HepG2 (cell line): ENCODE measurements at regions not wholly inside any gene's neighbourhood (a gene's known extent, or its start where the extent isn't known, plus 50 kb on each side); places are given as distances from the start of the nearest gene placed in this dataset.

ENCODE experiments used
- ATAC-seq: fragments of 200-7000 bp; cut with Tn5 transposase; 3 replicates; pipeline ENCODE4 v1.9.1; 2020; ENCODE audit warnings: mild to moderate bottlenecking, moderate library complexity
- BruUV-seq: library from RNA; stranded (reverse); fragments of 400-500 nt; replicated peaks from 2 replicates; lab custom pipeline; 2021; lab: Mats Ljungman, UMichigan
- CTCF ChIA-PET: fragments of 300-600 bp; formaldehyde crosslinking; extraction: SDS; loops from one replicate; lab custom pipeline; 2021; ENCODE audit warnings: low total read pairs, inconsistent platforms, low intra/inter-chr PET ratio; lab: Yijun Ruan, JAX
- POLR2A ChIA-PET: fragments of 350-600 bp; sonication (Branson Sonifier 250); formaldehyde crosslinking; loops from one replicate; lab custom pipeline; 2020; ENCODE audit warnings: antibody characterized with exemption, inconsistent platforms; lab: Yijun Ruan, JAX
- DNase-seq: peaks from one replicate; pipeline ENCODE4 v3.0.0-alpha.2; 2015; ENCODE audit warnings: low spot score
- FAIRE-seq: peaks from 3 replicates; lab custom pipeline; 2011; peaks lifted over from hg19 to GRCh38; lab: Jason Lieb, UNC
- H2AFZ ChIP-seq: one replicate; pipeline ENCODE4 v1.6.1; 2011; ENCODE audit warnings: low read length, inconsistent platforms
- H3K27ac ChIP-seq: fragments of 300-600 bp; 3 replicates; pipeline ENCODE4 v1.8.0; 2011; ENCODE audit warnings: mixed run types, mild to moderate bottlenecking, mixed read lengths, low read length, inconsistent platforms; ENCODE audit not compliant: insufficient read depth; ENCODE audit errors: extremely low read length
- H3K27me3 ChIP-seq, 2 experiments: fragments of 200-600 bp in 1 of 2; 2 replicates in 1 of 2; 3 replicates in 1 of 2; pipeline versions ENCODE4 v1.6.0 to v1.8.0; 2011; ENCODE audit warnings: low read length in 2 of 2, mild to moderate bottlenecking in 2 of 2, moderate library complexity in 2 of 2, inconsistent platforms in 1 of 2; ENCODE audit not compliant: insufficient read depth in 2 of 2, control insufficient read depth in 1 of 2
- H3K36me3 ChIP-seq, 2 experiments: fragments of 200-600 bp in 1 of 2; replicated peaks in 1 of 2; 2 replicates in 1 of 2; 3 replicates in 1 of 2; pipeline versions ENCODE4 v1.5.1 to v1.8.0; 2011; ENCODE audit warnings: low read length in 2 of 2, inconsistent platforms in 1 of 2; ENCODE audit not compliant: insufficient read depth in 2 of 2, control insufficient read depth in 1 of 2
- H3K4me1 ChIP-seq: 2 replicates; pipeline ENCODE4 v1.5.1; 2012; ENCODE audit warnings: low read length, inconsistent platforms; ENCODE audit not compliant: insufficient read depth
- H3K4me2 ChIP-seq: 2 replicates; pipeline ENCODE4 v1.6.0; 2011; ENCODE audit warnings: low read depth, low read length, inconsistent platforms
- H3K4me3 ChIP-seq, 3 experiments: fragments of 200-600 bp in 1 of 3; sonication (generic), shearing (Covaris generic) in 1 of 3; replicated peaks in 1 of 3; 2 replicates each; pipeline ENCODE4 v1.5.1; 2011 to 2016; ENCODE audit warnings: low read length in 3 of 3, inconsistent platforms in 2 of 3, low read depth in 2 of 3, mild to moderate bottlenecking in 2 of 3, control low read depth in 1 of 3, mixed read lengths in 1 of 3; ENCODE audit not compliant: insufficient read depth in 1 of 3
- H3K79me2 ChIP-seq: one replicate; pipeline ENCODE4 v1.6.1; 2011; ENCODE audit warnings: low read length, inconsistent platforms; ENCODE audit not compliant: insufficient read depth
- H3K9ac ChIP-seq: 2 replicates; pipeline ENCODE4 v1.6.0; 2011; ENCODE audit warnings: mild to moderate bottlenecking, low read depth, low read length, inconsistent platforms; ENCODE audit not compliant: insufficient read depth
- H3K9me3 ChIP-seq: 2 replicates; pipeline ENCODE4 v1.5.1; 2012; ENCODE audit warnings: mild to moderate bottlenecking, low read length
- H4K20me1 ChIP-seq: 2 replicates; pipeline ENCODE4 v1.6.0; 2011; ENCODE audit warnings: inconsistent platforms, mild to moderate bottlenecking, low read length, moderate library complexity; ENCODE audit not compliant: insufficient read depth
- FOXP1 ChIP-seq, 2 experiments: fragments of 450-650 bp in 1 of 2; IDR thresholded peaks; 2 replicates each; pipeline ENCODE4 v1.6.1; 2017 to 2018; ENCODE audit warnings: antibody characterized with exemption in 1 of 2
- GTF3A ChIP-seq: sonication (generic); formaldehyde crosslinking; conservative IDR thresholded peaks from 2 replicates; pipeline ENCODE4 v1.4.0; 2020; ENCODE audit warnings: mild to moderate bottlenecking, missing genetic modification reagents
- HMG20B ChIP-seq: conservative IDR thresholded peaks from 2 replicates; pipeline ENCODE4 v1.6.1; 2016; ENCODE audit warnings: missing genetic modification reagents, missing compliant biosample characterization
- HNRNPH1 ChIP-seq: fragments of 200-400 bp; formaldehyde crosslinking; optimal IDR thresholded peaks from 2 replicates; pipeline ENCODE3; 2017; ENCODE audit warnings: mild to moderate bottlenecking, low read depth, low read length
- KDM6A ChIP-seq: IDR thresholded peaks from 2 replicates; pipeline ENCODE4 v1.6.1; 2016; ENCODE audit warnings: low read depth
- KLF11 ChIP-seq: IDR thresholded peaks from 2 replicates; pipeline ENCODE4 v1.6.1; 2016; ENCODE audit warnings: missing compliant biosample characterization
- MATR3 ChIP-seq: sonication (generic); formaldehyde crosslinking; IDR thresholded peaks from 2 replicates; pipeline ENCODE4 v1.4.0; 2020; ENCODE audit warnings: missing genetic modification reagents
- ONECUT2 ChIP-seq: sonication (generic); formaldehyde crosslinking; IDR thresholded peaks from 2 replicates; pipeline ENCODE4 v1.4.0; 2020; ENCODE audit warnings: missing genetic modification reagents
- POLR2AphosphoS2 ChIP-seq: IDR thresholded peaks from 2 replicates; pipeline ENCODE4 v1.6.1; 2011; ENCODE audit warnings: low read depth, low read length, improper control_type of control experiment
- SIX1 ChIP-seq: sonication (generic); formaldehyde crosslinking; IDR thresholded peaks from 2 replicates; pipeline ENCODE4 v1.4.0; 2020; ENCODE audit warnings: missing genetic modification reagents, borderline replicate concordance
- SPEN ChIP-seq: sonication (generic); formaldehyde crosslinking; IDR thresholded peaks from 2 replicates; pipeline ENCODE4 v1.5.1; 2020; ENCODE audit warnings: low read depth, mild to moderate bottlenecking, missing genetic modification reagents
- ZNF230 ChIP-seq: sonication (generic); formaldehyde crosslinking; IDR thresholded peaks from 2 replicates; pipeline ENCODE4 v1.4.0; 2020; ENCODE audit warnings: mild to moderate bottlenecking, missing genetic modification reagents
- ZNF274 ChIP-seq: sonication (generic); formaldehyde crosslinking; IDR thresholded peaks from 2 replicates; pipeline ENCODE4 v1.5.1; 2020; ENCODE audit warnings: mild to moderate bottlenecking, missing genetic modification reagents
- ZZZ3 ChIP-seq: sonication (generic); formaldehyde crosslinking; IDR thresholded peaks from 2 replicates; pipeline ENCODE4 v1.4.0; 2020; ENCODE audit warnings: missing genetic modification reagents, mild to moderate bottlenecking, borderline replicate concordance
- WGBS: methylation state at CpG from one replicate; pipeline ENCODE4 v1.1.6; 2017; ENCODE audit warnings: low lambda C conversion rate; 5-methylcytosine and 5-hydroxymethylcytosine counted together
- in situ Hi-C: cut with HindIII; loops from 2 replicates; pipeline ENCODE4 v1.10.0; 2017; ENCODE audit warnings: low pct_unique_long_range_greater_than_20kb; ENCODE audit not compliant: extremely low pct_ligation_motif_present
- intact Hi-C: fragments of 100-400 bp; cut with micrococcal nuclease; formaldehyde crosslinking; loops from one replicate; pipeline ENCODE4 v1.10.0; 2022; ENCODE audit not compliant: unreplicated experiment
- TF ChIP-seq, protein P1 (sequence below): sonication (generic); formaldehyde crosslinking; IDR thresholded peaks from 2 replicates; pipeline ENCODE4 v1.4.0; 2020; ENCODE audit warnings: missing genetic modification reagents
- TF ChIP-seq, protein P2 (sequence below): sonication (generic); formaldehyde crosslinking; IDR thresholded peaks from 2 replicates; pipeline ENCODE4 v1.8.0; 2022; ENCODE audit warnings: low read depth, missing genetic modification reagents

DNA sequence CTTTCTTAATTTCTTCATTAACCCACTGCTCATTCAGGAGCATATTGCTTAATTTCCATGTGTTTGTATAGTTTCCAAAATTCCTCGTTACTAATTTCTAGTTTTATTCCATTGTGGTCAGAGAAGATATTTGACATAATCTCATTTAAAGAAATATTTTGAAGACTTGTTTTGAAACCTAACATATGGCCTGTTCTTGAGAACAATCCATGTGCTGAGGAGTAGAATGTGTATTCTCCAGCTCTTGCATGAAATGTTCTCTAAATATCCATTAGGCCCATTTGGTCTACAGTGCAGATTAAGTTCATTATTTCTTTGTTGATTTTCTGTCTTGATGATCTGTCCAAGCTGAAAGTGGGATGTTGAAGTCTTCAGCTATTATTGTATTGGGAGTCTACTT is 251.7 kb downstream of the ALDH8A1 start:
- no peaks in the 10 kb centered on the region for H3K79me2 ChIP-seq
- no peak overlapping the region for H3K4me3 ChIP-seq
- no peaks in the 10 kb centered on the region for H4K20me1 ChIP-seq
- no peak for TF ChIP-seq ONECUT2 (CRISPR knock-in tag)
- no peak for TF ChIP-seq HMG20B (CRISPR knock-in tag)
- TF ChIP-seq, protein P1, sequence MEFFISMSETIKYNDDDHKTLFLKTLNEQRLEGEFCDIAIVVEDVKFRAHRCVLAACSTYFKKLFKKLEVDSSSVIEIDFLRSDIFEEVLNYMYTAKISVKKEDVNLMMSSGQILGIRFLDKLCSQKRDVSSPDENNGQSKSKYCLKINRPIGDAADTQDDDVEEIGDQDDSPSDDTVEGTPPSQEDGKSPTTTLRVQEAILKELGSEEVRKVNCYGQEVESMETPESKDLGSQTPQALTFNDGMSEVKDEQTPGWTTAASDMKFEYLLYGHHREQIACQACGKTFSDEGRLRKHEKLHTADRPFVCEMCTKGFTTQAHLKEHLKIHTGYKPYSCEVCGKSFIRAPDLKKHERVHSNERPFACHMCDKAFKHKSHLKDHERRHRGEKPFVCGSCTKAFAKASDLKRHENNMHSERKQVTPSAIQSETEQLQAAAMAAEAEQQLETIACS (CRISPR knock-in tag): no peak
- no peaks in the 10 kb centered on the region for H3K27me3 ChIP-seq
- WGBS: 2% methylated on average over 1 of the region's 1 CpG
- ChIA-PET CTCF (no interaction called here), POLR2A (no interaction called here)
- intact Hi-C loops (no loop called here), in situ Hi-C loops (no loop called here)
- no peaks in the 10 kb centered on the region for H3K9me3 ChIP-seq
- H3K36me3 ChIP-seq: no peaks in the 10 kb centered on the region
- H3K9ac ChIP-seq: no peak overlapping the region
- BruUV-seq: no TSS peak
- no peak overlapping the region for H3K27ac ChIP-seq
- no peaks in the 10 kb centered on the region for H3K4me1 ChIP-seq
- ATAC-seq: no peak
- DNase-seq: no peak
- no peak overlapping the region for H3K4me2 ChIP-seq
- H2AFZ ChIP-seq: no peak overlapping the region
- no peak for FAIRE-seq

DNA sequence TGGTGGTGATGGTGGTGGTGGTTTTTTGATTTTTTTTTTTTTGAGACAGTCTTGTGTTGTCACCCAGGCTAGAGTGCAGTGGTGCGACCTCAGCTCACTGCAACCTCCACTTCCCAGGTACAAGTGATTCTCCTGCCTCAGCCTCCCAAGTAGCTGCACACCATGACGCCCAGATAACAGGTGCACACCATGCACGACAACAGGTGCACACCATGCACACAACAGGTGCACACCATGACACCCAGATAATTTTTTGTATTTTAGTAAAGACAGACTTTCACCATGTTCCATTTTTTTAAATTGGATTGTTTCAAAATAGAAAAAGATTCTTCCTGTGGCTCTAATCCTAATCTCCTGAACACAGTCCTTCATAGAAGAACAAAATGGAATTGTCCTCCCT is 257.9 kb downstream of the ALDH8A1 start:
- H3K4me3 ChIP-seq: no peak overlapping the region
- no peak for ATAC-seq
- H3K4me2 ChIP-seq: no peak overlapping the region
- BruUV-seq: no TSS peak
- no peak overlapping the region for H3K27ac ChIP-seq
- H4K20me1 ChIP-seq: no peaks in the 10 kb centered on the region
- no peak for FAIRE-seq
- intact Hi-C loops: no loop called here
- TF ChIP-seq ZNF230 (CRISPR knock-in tag) (no peak), MATR3 (no peak), GTF3A (CRISPR knock-in tag) (no peak), SPEN (CRISPR knock-in tag) (no peak), ZZZ3 (CRISPR knock-in tag) (no peak), HNRNPH1 (no peak), ZNF274 (no peak), KDM6A (CRISPR knock-in tag) (no peak), POLR2AphosphoS2 (no peak), FOXP1 (IDR thresholded peaks at IDR 0.05) (no peak), FOXP1 (CRISPR knock-in tag; IDR thresholded peaks at IDR 0.05) (no peak), SIX1 (no peak), KLF11 (CRISPR knock-in tag) (no peak)
- TF ChIP-seq, protein P2, sequence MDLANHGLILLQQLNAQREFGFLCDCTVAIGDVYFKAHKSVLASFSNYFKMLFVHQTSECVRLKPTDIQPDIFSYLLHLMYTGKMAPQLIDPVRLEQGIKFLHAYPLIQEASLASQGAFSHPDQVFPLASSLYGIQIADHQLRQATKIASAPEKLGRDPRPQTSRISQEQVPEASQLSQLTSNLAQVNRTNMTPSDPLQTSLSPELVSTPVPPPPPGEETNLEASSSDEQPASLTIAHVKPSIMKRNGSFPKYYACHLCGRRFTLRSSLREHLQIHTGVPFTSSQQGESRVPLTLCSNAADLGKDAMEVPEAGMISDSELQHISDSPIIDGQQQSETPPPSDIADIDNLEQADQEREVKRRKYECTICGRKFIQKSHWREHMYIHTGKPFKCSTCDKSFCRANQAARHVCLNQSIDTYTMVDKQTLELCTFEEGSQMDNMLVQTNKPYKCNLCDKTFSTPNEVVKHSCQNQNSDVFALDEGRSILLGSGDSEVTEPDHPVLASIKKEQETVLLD (CRISPR knock-in tag): no peak
- TF ChIP-seq, all 625 proteins: peak for 0
- POLR2A ChIA-PET: no interaction called here
- CTCF ChIA-PET: no interaction called here
- WGBS: 17% methylated on average over 3 of the region's 3 CpGs
- in situ Hi-C loops: no loop called here
- Histone ChIP-seq H3K9me3 (no peaks in the 10 kb centered on the region), H3K4me1 (no peaks in the 10 kb centered on the region), H3K36me3 (no peaks in the 10 kb centered on the region), H3K9ac (no peak overlapping the region), H2AFZ (no peak overlapping the region), H3K79me2 (no peaks in the 10 kb centered on the region), H3K27me3 (no peaks in the 10 kb centered on the region)
- no peak for DNase-seq
